ENCODE measurements at regions not wholly inside any gene's neighbourhood (a gene's known extent, or its start where the extent isn't known, plus 50 kb on each side); places are given as distances from the start of the nearest gene placed in this dataset.

DNA sequence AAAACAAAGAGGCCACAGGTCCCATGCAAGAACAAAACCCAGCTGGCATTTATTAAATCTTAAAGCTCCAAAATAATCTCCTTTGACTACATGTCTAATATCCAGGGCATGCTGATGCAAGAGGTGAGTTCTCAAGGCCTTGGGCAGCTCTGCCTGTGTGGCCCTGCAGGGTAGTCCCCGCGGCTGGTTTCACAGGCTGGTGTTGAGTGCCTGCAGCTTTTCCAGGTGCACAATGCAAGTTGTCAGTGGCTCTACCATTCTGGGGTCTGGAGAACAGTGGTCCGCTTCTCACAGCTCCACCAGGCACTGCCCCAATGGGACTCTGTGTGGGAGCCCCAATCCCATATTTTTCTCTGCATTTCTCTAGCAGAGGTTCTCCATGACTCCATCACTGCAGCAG lies 54.4 kb upstream of the HCN1 start:
- TF ChIP-seq, protein P1, sequence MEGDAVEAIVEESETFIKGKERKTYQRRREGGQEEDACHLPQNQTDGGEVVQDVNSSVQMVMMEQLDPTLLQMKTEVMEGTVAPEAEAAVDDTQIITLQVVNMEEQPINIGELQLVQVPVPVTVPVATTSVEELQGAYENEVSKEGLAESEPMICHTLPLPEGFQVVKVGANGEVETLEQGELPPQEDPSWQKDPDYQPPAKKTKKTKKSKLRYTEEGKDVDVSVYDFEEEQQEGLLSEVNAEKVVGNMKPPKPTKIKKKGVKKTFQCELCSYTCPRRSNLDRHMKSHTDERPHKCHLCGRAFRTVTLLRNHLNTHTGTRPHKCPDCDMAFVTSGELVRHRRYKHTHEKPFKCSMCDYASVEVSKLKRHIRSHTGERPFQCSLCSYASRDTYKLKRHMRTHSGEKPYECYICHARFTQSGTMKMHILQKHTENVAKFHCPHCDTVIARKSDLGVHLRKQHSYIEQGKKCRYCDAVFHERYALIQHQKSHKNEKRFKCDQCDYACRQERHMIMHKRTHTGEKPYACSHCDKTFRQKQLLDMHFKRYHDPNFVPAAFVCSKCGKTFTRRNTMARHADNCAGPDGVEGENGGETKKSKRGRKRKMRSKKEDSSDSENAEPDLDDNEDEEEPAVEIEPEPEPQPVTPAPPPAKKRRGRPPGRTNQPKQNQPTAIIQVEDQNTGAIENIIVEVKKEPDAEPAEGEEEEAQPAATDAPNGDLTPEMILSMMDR (IDR thresholded peaks at IDR 0.05; ENCODE audit: insufficient read depth, low read length, poor library complexity, severe bottlenecking), result no peak
- TF ChIP-seq EZH2phosphoT487 (conservative IDR thresholded peaks at IDR 0.05; ENCODE audit: low read length), result no peak
